Muscle of leg (tissue), 3 donors: ENCODE measurements at regions not wholly inside any gene's neighbourhood (a gene's known extent, or its start where the extent isn't known, plus 50 kb on each side); places are given as distances from the start of the nearest gene placed in this dataset.

Source experiments
- DNase-seq: peaks from one replicate; pipeline ENCODE4 v3.0.0; 2013
- H3K27ac ChIP-seq: one replicate; pipeline ENCODE4 v1.5.1; 2013; ENCODE audit warnings: mild to moderate bottlenecking, low read length, control low read depth
- H3K27me3 ChIP-seq: one replicate; pipeline ENCODE4 v1.6.1; 2013; ENCODE audit warnings: low read length; ENCODE audit not compliant: control insufficient read depth, insufficient read depth
- H3K36me3 ChIP-seq: one replicate; pipeline ENCODE4 v1.6.1; 2013; ENCODE audit warnings: low read length; ENCODE audit not compliant: control insufficient read depth, insufficient read depth
- H3K4me1 ChIP-seq: one replicate; pipeline ENCODE4 v1.6.1; 2013; ENCODE audit warnings: low read length; ENCODE audit not compliant: control insufficient read depth, insufficient read depth
- H3K4me3 ChIP-seq: one replicate; pipeline ENCODE4 v1.5.1; 2013; ENCODE audit warnings: low read length, control low read depth
- H3K9me3 ChIP-seq: replicated peaks from 2 replicates; pipeline ENCODE4 v1.6.1; 2013; ENCODE audit warnings: low read depth, low read length; ENCODE audit not compliant: control insufficient read depth
- WGBS: methylation state at CpG from one replicate; pipeline ENCODE4 v1.1.5; 2013; ENCODE audit warnings: missing lambda C conversion rate; ENCODE audit not compliant: insufficient coverage; 5-methylcytosine and 5-hydroxymethylcytosine counted together

GRCh38 chr2:120917886-120918285 lies 182.2 kb downstream of the GLI2 start:
- H3K4me1 ChIP-seq = peaks cover 66% of the 10 kb centered on the region
- WGBS = 50% methylated on average over 2 of the region's 4 CpGs

GRCh38 chr2:120919216-120919615 lies 183.5 kb downstream of the GLI2 start:
- Histone ChIP-seq H3K4me1 (peaks cover 64% of the 10 kb centered on the region), H3K4me3 (no peak overlapping the region), H3K27me3 (peaks cover 11% of the 10 kb centered on the region)

More at GRCh38 chr2:120917886-120918285, 182.2 kb downstream of the GLI2 start:
- Histone ChIP-seq H3K27ac (no peak overlapping the region), H3K9me3 (no peaks in the 10 kb centered on the region), H3K36me3 (peaks cover 2% of the 10 kb centered on the region), H3K27me3 (peaks cover 11% of the 10 kb centered on the region), H3K4me3 (no peak overlapping the region)
- peak; percentile 65 for DNase-seq

DNA sequence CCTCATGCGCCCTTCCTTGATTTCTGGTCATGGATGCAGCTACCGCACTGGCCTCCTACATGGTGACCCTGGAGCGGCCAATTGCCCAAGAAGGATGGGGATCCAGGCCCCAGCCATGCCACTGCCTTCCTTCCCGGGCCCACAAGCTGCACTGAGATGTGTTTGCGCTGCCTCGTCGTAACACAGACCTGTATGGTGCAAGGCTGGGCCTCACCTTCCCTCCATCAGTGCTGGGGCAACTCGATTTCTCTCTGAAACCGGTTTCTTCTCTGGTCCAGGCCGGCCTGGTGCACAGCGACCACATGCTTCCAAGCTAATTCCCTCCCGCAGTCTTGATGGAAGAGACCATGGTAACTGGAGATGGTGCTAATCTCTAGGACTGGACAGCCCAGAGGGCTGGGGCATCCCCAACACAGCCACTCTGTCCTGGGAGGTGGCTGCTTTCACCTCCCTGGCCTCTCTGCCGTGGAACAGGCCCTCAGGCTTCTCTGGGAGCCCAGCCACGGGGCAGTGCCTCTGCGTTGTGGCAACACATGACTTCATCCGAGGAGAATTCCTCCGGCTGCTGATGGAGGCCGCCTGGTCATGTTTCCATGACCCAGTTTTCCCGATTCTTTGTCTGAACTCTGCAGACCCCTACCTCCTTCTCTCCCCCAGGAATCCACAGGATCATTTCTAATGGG lies 184.2 kb downstream of the GLI2 start:
- H3K27ac ChIP-seq = peak overlapping the region; percentile 88
- H3K27me3 ChIP-seq = peaks cover 11% of the 10 kb centered on the region
- H3K36me3 ChIP-seq = peaks cover 2% of the 10 kb centered on the region
- H3K9me3 ChIP-seq = no peaks in the 10 kb centered on the region
- peak; percentile 78 for DNase-seq
- H3K4me1 ChIP-seq = peaks cover 57% of the 10 kb centered on the region
- 50% methylated on average over 16 of the region's 19 CpGs for WGBS
- no peak overlapping the region for H3K4me3 ChIP-seq

More at GRCh38 chr2:120919216-120919615, 183.5 kb downstream of the GLI2 start:
- Histone ChIP-seq H3K36me3 (peaks cover 2% of the 10 kb centered on the region), H3K9me3 (no peaks in the 10 kb centered on the region), H3K27ac (no peak overlapping the region)
- 93% methylated on average over 4 of the region's 8 CpGs for WGBS
- DNase-seq = no peak

DNA sequence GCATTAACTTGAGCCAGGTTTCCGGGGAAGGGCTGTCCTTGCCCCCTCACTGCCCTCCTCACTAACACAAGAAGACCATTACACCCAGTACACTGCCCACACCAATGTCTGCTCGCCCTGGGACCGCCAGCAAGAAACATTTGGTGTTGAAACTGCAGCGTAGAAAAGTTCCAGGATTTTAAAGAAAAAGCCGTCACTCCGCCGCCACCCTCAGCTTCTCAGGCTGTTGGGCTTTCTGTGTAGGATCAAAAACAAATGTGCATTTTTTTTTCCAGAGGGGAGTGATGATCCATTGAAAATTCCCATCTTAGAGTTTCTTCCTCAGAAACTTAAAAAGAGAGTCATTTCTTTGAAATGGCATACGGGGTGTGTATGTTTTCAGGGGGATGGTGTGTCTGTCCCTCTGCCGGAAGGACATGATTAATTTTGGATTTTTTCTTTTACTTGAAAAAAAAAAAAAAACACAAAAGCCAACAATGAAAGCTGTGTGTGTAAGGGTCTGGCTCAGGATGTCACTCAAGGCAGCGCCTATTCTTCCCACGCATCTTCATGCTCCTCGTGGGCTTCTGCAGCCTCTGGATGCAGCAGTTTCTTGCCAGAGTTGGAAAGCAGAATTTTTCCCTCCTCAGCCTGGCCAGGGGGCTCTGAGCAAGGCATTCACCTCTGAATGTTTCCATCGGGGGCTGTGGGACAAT lies 184.9 kb downstream of the GLI2 start:
- H3K36me3 ChIP-seq = peaks cover 2% of the 10 kb centered on the region

DNA sequence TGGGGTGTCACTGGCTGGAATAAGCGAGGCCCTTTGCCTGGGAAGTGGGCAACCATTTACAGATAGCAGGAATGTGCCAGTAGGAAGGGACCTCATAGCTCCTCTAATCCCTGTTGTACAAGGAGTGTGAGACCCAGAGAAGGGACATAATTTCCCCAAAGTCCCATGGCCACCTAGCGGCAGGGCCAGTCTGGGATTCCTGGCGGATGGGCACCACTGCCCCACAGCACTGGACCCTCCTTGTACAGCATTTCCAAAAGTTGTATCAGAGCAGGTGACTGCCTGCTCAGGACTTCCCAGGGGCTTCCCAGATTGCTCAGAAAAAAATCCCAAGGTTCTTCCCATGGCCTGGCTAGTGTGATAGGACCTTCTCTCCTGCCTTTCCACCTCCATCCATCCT lies 185.8 kb downstream of the GLI2 start:
- Histone ChIP-seq H3K4me3 (no peak overlapping the region), H3K36me3 (peaks cover 2% of the 10 kb centered on the region), H3K27me3 (peaks cover 12% of the 10 kb centered on the region), H3K9me3 (no peaks in the 10 kb centered on the region), H3K4me1 (peaks cover 42% of the 10 kb centered on the region), H3K27ac (no peak overlapping the region)
- no peak for DNase-seq
- 100% methylated on average over 2 of the region's 3 CpGs for WGBS

More for the DNA sequence above, 184.9 kb downstream of the GLI2 start:
- H3K4me1 ChIP-seq = peaks cover 50% of the 10 kb centered on the region
- H3K27me3 ChIP-seq = peaks cover 11% of the 10 kb centered on the region
- no peak overlapping the region for H3K4me3 ChIP-seq
- no peaks in the 10 kb centered on the region for H3K9me3 ChIP-seq
- WGBS = 34% methylated on average over 4 of the region's 13 CpGs
- H3K27ac ChIP-seq = peak overlapping the region; percentile 88
- DNase-seq = peak; percentile 57

- H3K27me3 ChIP-seq = peaks cover 13% of the 10 kb centered on the region
- DNase-seq = no peak
- H3K9me3 ChIP-seq = no peaks in the 10 kb centered on the region
- WGBS = 81% methylated on average over 3 of the region's 6 CpGs
- H3K36me3 ChIP-seq = peaks cover 2% of the 10 kb centered on the region
- H3K4me3 ChIP-seq = no peak overlapping the region
- H3K27ac ChIP-seq = no peak overlapping the region
- H3K4me1 ChIP-seq = peaks cover 29% of the 10 kb centered on the region
These were observed 187.1 kb downstream of the GLI2 start for GRCh38 chr2:120922571-120923332.

- DNase-seq = no peak
- Histone ChIP-seq H3K27me3 (peaks cover 11% of the 10 kb centered on the region), H3K4me3 (no peak overlapping the region), H3K36me3 (peaks cover 7% of the 10 kb centered on the region), H3K4me1 (peaks cover 22% of the 10 kb centered on the region), H3K9me3 (no peaks in the 10 kb centered on the region), H3K27ac (no peak overlapping the region)
- WGBS = 100% methylated on average over 11 of the region's 11 CpGs
These were observed 187.8 kb downstream of the GLI2 start for GRCh38 chr2:120923426-120923825.

- Histone ChIP-seq H3K4me3 (no peak overlapping the region), H3K27me3 (peaks cover 4% of the 10 kb centered on the region), H3K4me1 (peaks cover 12% of the 10 kb centered on the region), H3K27ac (no peak overlapping the region), H3K36me3 (peaks cover 4% of the 10 kb centered on the region), H3K9me3 (no peaks in the 10 kb centered on the region)
- DNase-seq = no peak
- WGBS = 98% methylated on average over 5 of the region's 5 CpGs
These were observed 189.3 kb downstream of the GLI2 start for GRCh38 chr2:120924924-120925323.

DNA sequence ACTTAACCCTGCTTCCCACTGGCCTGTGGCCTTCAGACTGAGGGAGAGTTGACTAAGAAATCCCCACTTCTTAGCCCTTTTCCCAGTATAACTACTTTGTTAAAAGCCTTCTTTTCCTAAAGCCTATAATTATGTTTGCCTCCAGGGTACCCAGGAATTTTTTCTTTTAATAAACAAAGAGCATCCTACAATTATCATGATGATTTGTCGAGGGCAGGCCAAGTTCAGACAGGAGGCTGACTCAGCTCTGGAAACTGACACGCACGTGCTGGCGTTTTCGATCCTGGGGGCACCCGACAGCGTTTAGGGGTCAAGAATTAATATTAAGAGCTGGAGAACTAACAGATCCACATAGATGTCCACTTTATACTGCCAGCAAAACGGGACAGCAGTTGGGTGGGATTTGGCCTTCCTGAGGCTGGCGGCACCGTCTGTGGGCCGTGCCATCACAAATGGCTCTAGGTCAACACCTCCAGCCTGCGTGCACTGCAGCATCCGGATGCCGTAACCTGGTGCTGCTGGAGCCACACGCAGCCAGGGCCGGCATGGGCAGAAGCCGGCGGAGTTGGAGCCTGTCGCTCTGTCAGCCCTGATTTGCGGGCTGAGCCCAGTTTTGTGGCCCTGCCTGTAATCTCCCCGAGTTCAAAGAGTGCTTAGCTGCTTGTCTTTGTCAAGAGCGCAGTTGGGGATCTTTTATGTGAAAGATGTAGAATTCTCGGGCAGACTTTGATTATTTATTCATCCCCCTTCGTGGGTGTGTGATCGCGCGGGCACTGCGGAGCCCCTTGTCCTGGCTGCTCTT lies 191.0 kb downstream of the GLI2 start:
- DNase-seq = no peak
- WGBS = 75% methylated on average over 15 of the region's 28 CpGs
- peaks cover 3% of the 10 kb centered on the region for H3K27me3 ChIP-seq
- H3K36me3 ChIP-seq = peaks cover 14% of the 10 kb centered on the region
- no peaks in the 10 kb centered on the region for H3K9me3 ChIP-seq
- H3K4me1 ChIP-seq = no peaks in the 10 kb centered on the region
- H3K4me3 ChIP-seq = no peak overlapping the region
- no peak overlapping the region for H3K27ac ChIP-seq
